ENCODE measurements at regions not wholly inside any gene's neighbourhood (a gene's known extent, or its start where the extent isn't known, plus 50 kb on each side); places are given as distances from the start of the nearest gene placed in this dataset.

- TF ChIP-seq POLR2A (IDR thresholded peaks at IDR 0.05; ENCODE audit: low read depth, low read length) (no peak), PAX5 (IDR thresholded peaks at IDR 0.05; ENCODE audit: insufficient read depth, low read length, severe bottlenecking) (no peak), POU2F2 (IDR thresholded peaks at IDR 0.05; ENCODE audit: low read depth, low read length) (no peak), POLR2AphosphoS5 (IDR thresholded peaks at IDR 0.05; ENCODE audit: low read depth, low read length) (no peak), SPI1 (IDR thresholded peaks at IDR 0.05; ENCODE audit: low read depth, low read length) (no peak), TAF1 (IDR thresholded peaks at IDR 0.05; ENCODE audit: low read depth, low read length) (no peak)
- no peak for FAIRE-seq
- DNase-seq (ENCODE audit: insufficient read length, low spot score) = no peak
Measured at GRCh38 chr1:87723193-87723592, 394.5 kb downstream of the LMO4 start.

GRCh38 chr1:87728169-87728568, 399.5 kb downstream of the LMO4 start:
- TF ChIP-seq POLR2AphosphoS5 (IDR thresholded peaks at IDR 0.05; ENCODE audit: low read depth, low read length) = no peak
- TF ChIP-seq POLR2A (IDR thresholded peaks at IDR 0.05; ENCODE audit: low read depth, low read length) = no peak
- TF ChIP-seq PAX5 (IDR thresholded peaks at IDR 0.05; ENCODE audit: insufficient read depth, low read length, severe bottlenecking) = no peak
- TF ChIP-seq SPI1 (IDR thresholded peaks at IDR 0.05; ENCODE audit: low read depth, low read length) = no peak
- TF ChIP-seq TAF1 (IDR thresholded peaks at IDR 0.05; ENCODE audit: low read depth, low read length) = no peak
- no peak for TF ChIP-seq POU2F2 (IDR thresholded peaks at IDR 0.05; ENCODE audit: low read depth, low read length)
- FAIRE-seq (no peak), DNase-seq (ENCODE audit: insufficient read length, low spot score) (no peak)

GRCh38 chr1:87730274-87731216, 401.9 kb downstream of the LMO4 start:
- TF ChIP-seq POU2F2 (IDR thresholded peaks at IDR 0.05; ENCODE audit: low read depth, low read length) (no peak), SPI1 (IDR thresholded peaks at IDR 0.05; ENCODE audit: low read depth, low read length) (no peak), POLR2A (IDR thresholded peaks at IDR 0.05; ENCODE audit: low read depth, low read length) (no peak), POLR2AphosphoS5 (IDR thresholded peaks at IDR 0.05; ENCODE audit: low read depth, low read length) (no peak), PAX5 (IDR thresholded peaks at IDR 0.05; ENCODE audit: insufficient read depth, low read length, severe bottlenecking) (no peak), TAF1 (IDR thresholded peaks at IDR 0.05; ENCODE audit: low read depth, low read length) (no peak)
- FAIRE-seq (no peak), DNase-seq (ENCODE audit: insufficient read length, low spot score) (no peak)

- TF ChIP-seq POLR2AphosphoS5 (IDR thresholded peaks at IDR 0.05; ENCODE audit: low read depth, low read length) = no peak
- no peak for TF ChIP-seq SPI1 (IDR thresholded peaks at IDR 0.05; ENCODE audit: low read depth, low read length)
- no peak for TF ChIP-seq POU2F2 (IDR thresholded peaks at IDR 0.05; ENCODE audit: low read depth, low read length)
- TF ChIP-seq POLR2A (IDR thresholded peaks at IDR 0.05; ENCODE audit: low read depth, low read length) = no peak
- TF ChIP-seq TAF1 (IDR thresholded peaks at IDR 0.05; ENCODE audit: low read depth, low read length) = no peak
- no peak for TF ChIP-seq PAX5 (IDR thresholded peaks at IDR 0.05; ENCODE audit: insufficient read depth, low read length, severe bottlenecking)
Measured at GRCh38 chr1:87733386-87733785, 404.7 kb downstream of the LMO4 start.

GRCh38 chr1:87735750-87736149, 407.1 kb downstream of the LMO4 start:
- FAIRE-seq (no peak), DNase-seq (ENCODE audit: insufficient read length, low spot score) (no peak)
- TF ChIP-seq PAX5 (IDR thresholded peaks at IDR 0.05; ENCODE audit: insufficient read depth, low read length, severe bottlenecking) (no peak), POLR2A (IDR thresholded peaks at IDR 0.05; ENCODE audit: low read depth, low read length) (no peak), POLR2AphosphoS5 (IDR thresholded peaks at IDR 0.05; ENCODE audit: low read depth, low read length) (no peak)

More at GRCh38 chr1:87733386-87733785, 404.7 kb downstream of the LMO4 start:
- DNase-seq (ENCODE audit: insufficient read length, low spot score) (no peak), FAIRE-seq (no peak)

- TF ChIP-seq POU2F2 (IDR thresholded peaks at IDR 0.05; ENCODE audit: low read depth, low read length) (no peak), POLR2AphosphoS5 (IDR thresholded peaks at IDR 0.05; ENCODE audit: low read depth, low read length) (no peak), PAX5 (IDR thresholded peaks at IDR 0.05; ENCODE audit: insufficient read depth, low read length, severe bottlenecking) (no peak), SPI1 (IDR thresholded peaks at IDR 0.05; ENCODE audit: low read depth, low read length) (no peak), TAF1 (IDR thresholded peaks at IDR 0.05; ENCODE audit: low read depth, low read length) (no peak), POLR2A (IDR thresholded peaks at IDR 0.05; ENCODE audit: low read depth, low read length) (no peak)
- FAIRE-seq = no peak
- DNase-seq (ENCODE audit: insufficient read length, low spot score) = no peak
Measured at GRCh38 chr1:87739141-87739540, 410.5 kb downstream of the LMO4 start.

GRCh38 chr1:87739704-87740103, 411.0 kb downstream of the LMO4 start:
- DNase-seq (ENCODE audit: insufficient read length, low spot score) (no peak), FAIRE-seq (no peak)
- TF ChIP-seq TAF1 (IDR thresholded peaks at IDR 0.05; ENCODE audit: low read depth, low read length) (no peak), PAX5 (IDR thresholded peaks at IDR 0.05; ENCODE audit: insufficient read depth, low read length, severe bottlenecking) (no peak), POU2F2 (IDR thresholded peaks at IDR 0.05; ENCODE audit: low read depth, low read length) (no peak), SPI1 (IDR thresholded peaks at IDR 0.05; ENCODE audit: low read depth, low read length) (no peak), POLR2A (IDR thresholded peaks at IDR 0.05; ENCODE audit: low read depth, low read length) (no peak), POLR2AphosphoS5 (IDR thresholded peaks at IDR 0.05; ENCODE audit: low read depth, low read length) (no peak)

- TF ChIP-seq POLR2A (IDR thresholded peaks at IDR 0.05; ENCODE audit: low read depth, low read length) = no peak
- TF ChIP-seq PAX5 (IDR thresholded peaks at IDR 0.05; ENCODE audit: insufficient read depth, low read length, severe bottlenecking) = no peak
- no peak for TF ChIP-seq POLR2AphosphoS5 (IDR thresholded peaks at IDR 0.05; ENCODE audit: low read depth, low read length)
- no peak for TF ChIP-seq TAF1 (IDR thresholded peaks at IDR 0.05; ENCODE audit: low read depth, low read length)
- TF ChIP-seq SPI1 (IDR thresholded peaks at IDR 0.05; ENCODE audit: low read depth, low read length) = no peak
- TF ChIP-seq POU2F2 (IDR thresholded peaks at IDR 0.05; ENCODE audit: low read depth, low read length) = no peak
- DNase-seq (ENCODE audit: insufficient read length, low spot score) (no peak), FAIRE-seq (no peak)
Measured at GRCh38 chr1:87743256-87743655, 414.6 kb downstream of the LMO4 start.

- DNase-seq (ENCODE audit: insufficient read length, low spot score) = no peak
- TF ChIP-seq POU2F2 (IDR thresholded peaks at IDR 0.05; ENCODE audit: low read depth, low read length) (no peak), POLR2AphosphoS5 (IDR thresholded peaks at IDR 0.05; ENCODE audit: low read depth, low read length) (no peak), POLR2A (IDR thresholded peaks at IDR 0.05; ENCODE audit: low read depth, low read length) (no peak), SPI1 (IDR thresholded peaks at IDR 0.05; ENCODE audit: low read depth, low read length) (no peak), TAF1 (IDR thresholded peaks at IDR 0.05; ENCODE audit: low read depth, low read length) (no peak), PAX5 (IDR thresholded peaks at IDR 0.05; ENCODE audit: insufficient read depth, low read length, severe bottlenecking) (no peak)
- no peak for FAIRE-seq
Measured at GRCh38 chr1:87744056-87744455, 415.4 kb downstream of the LMO4 start.
